T-cell (primary cell): ENCODE measurements at regions not wholly inside any gene's neighbourhood (a gene's known extent, or its start where the extent isn't known, plus 50 kb on each side); places are given as distances from the start of the nearest gene placed in this dataset.
"Not testable (repeated sequence)": the region's sequence is repeated elsewhere in the genome, so short reads cannot be mapped to it uniquely, and the experiment has no call there.

Experiments used
- ATAC-seq, 4 experiments: fragments of 200-7000 bp in 3 of 4; fragments of 150-1000 bp in 1 of 4; cut with Tn5 transposase; replicated peaks in 1 of 4; 1 replicate in 3 of 4; 2 replicates in 1 of 4; pipeline ENCODE4 v1.10.0; 2021; ENCODE audit warnings: moderate library complexity in 3 of 4, mild to moderate bottlenecking in 2 of 4, moderate number of reproducible peaks in 1 of 4
- CTCF ChIA-PET, 2 donors: fragments of 300-600 bp; sonication (Branson Sonifier 250); formaldehyde crosslinking; loops; one replicate each; lab custom pipeline; 2022; ENCODE audit warnings: antibody characterized with exemption in 2 of 2; lab: Charles Lee
- POLR2A ChIA-PET, 2 donors: fragments of 300-600 bp; sonication (Branson Sonifier 250); formaldehyde crosslinking; loops; one replicate each; lab custom pipeline; 2022; ENCODE audit warnings: antibody characterized with exemption in 2 of 2; lab: Charles Lee
- DNase-seq, 35 experiments: peaks; one replicate each; pipeline versions ENCODE4 v3.0.0 to v3.0.0-alpha.2; 2013 to 2023
- H3K27ac ChIP-seq: one replicate; pipeline ENCODE4 v1.5.1; 2013; ENCODE audit warnings: low read length
- H3K27me3 ChIP-seq, 2 experiments: replicated peaks in 1 of 2; 1 replicate in 1 of 2; 2 replicates in 1 of 2; pipeline versions ENCODE4 v1.6.1 to v1.7.0; 2013; ENCODE audit warnings: low read length in 1 of 2, mixed read lengths in 1 of 2; ENCODE audit not compliant: control insufficient read depth in 2 of 2, insufficient read depth in 2 of 2; ENCODE audit errors: extremely low read depth in 1 of 2
- H3K36me3 ChIP-seq, 2 donors: 1 replicate in 1 of 2; 2 replicates in 1 of 2; pipeline versions ENCODE4 v1.6.1 to v1.7.0; 2013; ENCODE audit warnings: low read length in 1 of 2; ENCODE audit not compliant: control insufficient read depth in 2 of 2, insufficient read depth in 1 of 2; ENCODE audit errors: extremely low read depth in 1 of 2
- H3K4me1 ChIP-seq, 2 experiments: 1 replicate in 1 of 2; 2 replicates in 1 of 2; pipeline versions ENCODE4 v1.6.1 to v1.7.0; 2013; ENCODE audit warnings: low read length in 2 of 2, mixed read lengths in 1 of 2; ENCODE audit not compliant: insufficient read depth in 2 of 2, control insufficient read depth in 1 of 2; ENCODE audit errors: extremely low read depth in 1 of 2
- H3K4me3 ChIP-seq, 2 donors: 1 replicate in 1 of 2; 2 replicates in 1 of 2; pipeline versions ENCODE4 v1.5.1 to v1.7.0; 2013; ENCODE audit warnings: mild to moderate bottlenecking in 2 of 2, low read length in 1 of 2, moderate library complexity in 1 of 2; ENCODE audit not compliant: control insufficient read depth in 1 of 2; ENCODE audit errors: extremely low read depth in 1 of 2
- H3K9me3 ChIP-seq: 2 replicates; pipeline ENCODE4 v1.7.0; 2013
- H3K27ac Mint-ChIP-seq, 2 donors: one replicate each; pipeline ENCODE4 v1.8.0; 2020 to 2021; ENCODE audit warnings: mild to moderate bottlenecking in 2 of 2, mixed read lengths in 2 of 2
- H3K27me3 Mint-ChIP-seq, 2 donors: one replicate each; pipeline ENCODE4 v1.8.0; 2021 to 2022; ENCODE audit warnings: mixed read lengths in 2 of 2
- H3K36me3 Mint-ChIP-seq: one replicate; pipeline ENCODE4 v1.8.0; 2021; ENCODE audit warnings: mixed read lengths
- H3K4me1 Mint-ChIP-seq, 3 donors: one replicate each; pipeline ENCODE4 v1.8.0; 2020 to 2022; ENCODE audit warnings: mixed read lengths in 3 of 3, mild to moderate bottlenecking in 1 of 3
- H3K4me3 Mint-ChIP-seq, 3 donors: one replicate each; pipeline ENCODE4 v1.8.0; 2020 to 2022; ENCODE audit warnings: mild to moderate bottlenecking in 3 of 3, mixed read lengths in 3 of 3, moderate library complexity in 3 of 3
- H3K9me3 Mint-ChIP-seq, 3 donors: one replicate each; pipeline ENCODE4 v1.8.0; 2020 to 2022; ENCODE audit warnings: mixed read lengths in 3 of 3
- WGBS: methylation state at CpG from one replicate; pipeline ENCODE4 v1.1.5; 2013; ENCODE audit warnings: missing lambda C conversion rate; ENCODE audit not compliant: insufficient coverage; 5-methylcytosine and 5-hydroxymethylcytosine counted together

- H3K36me3 Mint-ChIP-seq, CTCF ChIA-PET, H3K27me3 Mint-ChIP-seq, H3K4me1 Mint-ChIP-seq, H3K27ac ChIP-seq, H3K36me3 ChIP-seq, H3K4me3 ChIP-seq, DNase-seq, H3K9me3 Mint-ChIP-seq, H3K4me3 Mint-ChIP-seq, H3K27ac Mint-ChIP-seq, POLR2A ChIA-PET, H3K27me3 ChIP-seq, H3K4me1 ChIP-seq, H3K9me3 ChIP-seq: not testable (repeated sequence)
- WGBS: 92% methylated on average over 4 of the region's 20 CpGs
- ATAC-seq: peak in 1 of 4 experiments; percentile 13
Measured at GRCh38 chr7:57001926-57002325, 130.3 kb downstream of the ZNF479 start.

GRCh38 chr7:56993779-56994178 is 138.5 kb downstream of the ZNF479 start:
- H3K4me3 ChIP-seq, H3K36me3 Mint-ChIP-seq, H3K9me3 Mint-ChIP-seq, CTCF ChIA-PET, H3K36me3 ChIP-seq, H3K27ac Mint-ChIP-seq, H3K9me3 ChIP-seq, POLR2A ChIA-PET, H3K4me1 ChIP-seq, H3K4me1 Mint-ChIP-seq, H3K27me3 Mint-ChIP-seq, ATAC-seq, H3K27ac ChIP-seq, H3K27me3 ChIP-seq, H3K4me3 Mint-ChIP-seq, DNase-seq: not testable (repeated sequence)
- 75% methylated on average over 8 of the region's 12 CpGs for WGBS

- H3K36me3 ChIP-seq, H3K4me1 Mint-ChIP-seq, H3K27me3 Mint-ChIP-seq, DNase-seq, H3K27ac Mint-ChIP-seq, H3K4me3 ChIP-seq, H3K9me3 ChIP-seq, H3K4me3 Mint-ChIP-seq, H3K4me1 ChIP-seq, ATAC-seq, H3K27ac ChIP-seq, H3K27me3 ChIP-seq, H3K9me3 Mint-ChIP-seq, CTCF ChIA-PET, POLR2A ChIA-PET, H3K36me3 Mint-ChIP-seq: not testable (repeated sequence)
- no CpG with 5 or more reads among the region's 24 CpGs for WGBS
Measured at GRCh38 chr7:56957737-56958408, 174.4 kb downstream of the ZNF479 start.

GRCh38 chr7:56957086-56957485 is 175.2 kb downstream of the ZNF479 start:
- H3K4me1 ChIP-seq, POLR2A ChIA-PET: not testable (repeated sequence)

GRCh38 chr7:56948390-56949379 is 183.6 kb downstream of the ZNF479 start:
- ATAC-seq, H3K27ac Mint-ChIP-seq, H3K27ac ChIP-seq, H3K4me1 ChIP-seq, H3K36me3 ChIP-seq, H3K27me3 Mint-ChIP-seq, DNase-seq, H3K9me3 Mint-ChIP-seq, POLR2A ChIA-PET, H3K4me3 Mint-ChIP-seq, H3K27me3 ChIP-seq, CTCF ChIA-PET, H3K4me3 ChIP-seq, H3K4me1 Mint-ChIP-seq, H3K9me3 ChIP-seq, H3K36me3 Mint-ChIP-seq: not testable (repeated sequence)
- 100% methylated on average over 2 of the region's 107 CpGs for WGBS

More at GRCh38 chr7:56957086-56957485, 175.2 kb downstream of the ZNF479 start:
- H3K36me3 ChIP-seq, H3K27me3 Mint-ChIP-seq, H3K4me3 ChIP-seq, DNase-seq, H3K27ac ChIP-seq, H3K9me3 Mint-ChIP-seq, H3K9me3 ChIP-seq, H3K4me1 Mint-ChIP-seq, H3K27me3 ChIP-seq, H3K4me3 Mint-ChIP-seq, H3K27ac Mint-ChIP-seq, ATAC-seq, CTCF ChIA-PET, H3K36me3 Mint-ChIP-seq: not testable (repeated sequence)
- WGBS: no CpG with 5 or more reads among the region's 4 CpGs

GRCh38 chr7:56940050-56940449 is 192.2 kb downstream of the ZNF479 start:
- no CpG with 5 or more reads among the region's 10 CpGs for WGBS
- H3K27ac Mint-ChIP-seq, H3K36me3 Mint-ChIP-seq, DNase-seq, H3K27me3 Mint-ChIP-seq, H3K4me1 Mint-ChIP-seq, H3K36me3 ChIP-seq, H3K9me3 Mint-ChIP-seq, ATAC-seq, H3K9me3 ChIP-seq, H3K27ac ChIP-seq, CTCF ChIA-PET, POLR2A ChIA-PET, H3K4me3 ChIP-seq, H3K4me1 ChIP-seq, H3K4me3 Mint-ChIP-seq, H3K27me3 ChIP-seq: not testable (repeated sequence)
